ENCODE measurements at regions not wholly inside any gene's neighbourhood (a gene's known extent, or its start where the extent isn't known, plus 50 kb on each side); places are given as distances from the start of the nearest gene placed in this dataset.

GRCh38 chr4:188495169-188495568, 355.9 kb downstream of the TRIML1 start:
- H3K9me3 ChIP-seq: peaks cover under 1% of the 10 kb centered on the region
- no peaks in the 10 kb centered on the region for H3K36me3 ChIP-seq
- DNase-seq (ENCODE audit: low spot score) (no peak), ATAC-seq (ENCODE audit: insufficient number of reproducible peaks, low FRiP score, low read depth) (no peak)
- no peak overlapping the region for H3K4me3 ChIP-seq
- no peaks in the 10 kb centered on the region for H3K4me1 ChIP-seq (ENCODE audit: control insufficient read depth in 1 of 2, low read depth in 2 of 2)
- H3K27ac ChIP-seq: no peak overlapping the region
- no peaks in the 10 kb centered on the region for H3K27me3 ChIP-seq (replicated peaks; ENCODE audit: insufficient read depth)
- TF ChIP-seq CTCF (IDR thresholded peaks at IDR 0.05): no peak

GRCh38 chr4:188511431-188511830, 372.2 kb downstream of the TRIML1 start:
- ATAC-seq (ENCODE audit: insufficient number of reproducible peaks, low FRiP score, low read depth) (no peak), DNase-seq (ENCODE audit: low spot score) (no peak)
- TF ChIP-seq CTCF (IDR thresholded peaks at IDR 0.05): no peak
- H3K27ac ChIP-seq: no peak overlapping the region
- no peaks in the 10 kb centered on the region for H3K4me1 ChIP-seq (ENCODE audit: control insufficient read depth in 1 of 2, low read depth in 2 of 2)
- no peaks in the 10 kb centered on the region for H3K36me3 ChIP-seq
- no peak overlapping the region for H3K4me3 ChIP-seq
- H3K9me3 ChIP-seq: no peaks in the 10 kb centered on the region
- H3K27me3 ChIP-seq (replicated peaks; ENCODE audit: insufficient read depth): no peaks in the 10 kb centered on the region

GRCh38 chr4:188532751-188533150, 393.5 kb downstream of the TRIML1 start:
- H3K4me3 ChIP-seq: no peak overlapping the region
- H3K27me3 ChIP-seq (replicated peaks; ENCODE audit: insufficient read depth): no peaks in the 10 kb centered on the region
- no peak for DNase-seq (ENCODE audit: low spot score)
- no peak for TF ChIP-seq CTCF (IDR thresholded peaks at IDR 0.05)
- H3K36me3 ChIP-seq: no peaks in the 10 kb centered on the region
- no peaks in the 10 kb centered on the region for H3K9me3 ChIP-seq
- H3K4me1 ChIP-seq (ENCODE audit: control insufficient read depth in 1 of 2, low read depth in 2 of 2): no peaks in the 10 kb centered on the region
- H3K27ac ChIP-seq: no peak overlapping the region
- no peak for ATAC-seq (ENCODE audit: insufficient number of reproducible peaks, low FRiP score, low read depth)

DNA sequence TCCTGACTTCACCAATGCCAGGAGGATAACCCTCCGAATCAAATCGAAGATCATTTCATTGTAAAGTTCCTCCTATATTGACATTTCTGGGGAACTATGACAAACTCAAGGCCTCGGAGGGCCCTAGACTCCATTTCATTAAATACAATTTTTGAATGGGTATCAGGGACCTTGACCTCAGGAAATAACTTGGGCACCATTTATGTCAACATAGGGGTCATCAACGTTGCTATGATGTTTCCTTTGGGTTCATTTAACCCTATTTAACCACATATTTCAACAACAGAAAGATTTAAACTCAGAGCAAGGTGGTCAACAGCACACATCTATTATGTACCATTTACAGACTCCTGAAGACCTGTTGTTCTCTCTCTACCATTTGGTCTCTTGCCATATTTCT, 395.1 kb downstream of the TRIML1 start:
- Histone ChIP-seq H3K27ac (no peak overlapping the region), H3K9me3 (no peaks in the 10 kb centered on the region), H3K36me3 (no peaks in the 10 kb centered on the region), H3K27me3 (replicated peaks; ENCODE audit: insufficient read depth) (no peaks in the 10 kb centered on the region), H3K4me3 (no peak overlapping the region), H3K4me1 (ENCODE audit: control insufficient read depth in 1 of 2, low read depth in 2 of 2) (no peaks in the 10 kb centered on the region)
- no peak for ATAC-seq (ENCODE audit: insufficient number of reproducible peaks, low FRiP score, low read depth)
- no peak for TF ChIP-seq CTCF (IDR thresholded peaks at IDR 0.05)
- DNase-seq (ENCODE audit: low spot score): no peak

DNA sequence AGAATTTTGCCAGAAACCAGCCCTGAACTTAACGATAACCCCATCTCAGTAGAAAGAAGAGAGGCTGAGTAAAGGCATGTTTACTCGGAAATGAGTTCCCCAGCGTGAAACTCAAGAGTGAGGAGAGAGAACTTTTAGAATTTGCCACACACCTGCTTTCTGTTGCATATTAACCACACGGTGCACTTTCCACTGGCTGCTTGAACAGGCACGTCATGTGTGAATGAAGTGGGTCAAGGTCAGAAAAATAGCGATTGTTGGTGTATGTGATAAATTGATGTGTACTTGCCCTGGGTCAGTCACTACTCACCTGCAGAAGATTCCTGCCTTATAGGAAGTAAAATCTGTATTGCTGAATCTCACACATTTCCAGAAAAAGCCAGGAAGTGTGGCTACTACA, 395.7 kb downstream of the TRIML1 start:
- DNase-seq (ENCODE audit: low spot score): no peak
- no peak for ATAC-seq (ENCODE audit: insufficient number of reproducible peaks, low FRiP score, low read depth)
- Histone ChIP-seq H3K4me1 (ENCODE audit: control insufficient read depth in 1 of 2, low read depth in 2 of 2) (no peaks in the 10 kb centered on the region), H3K9me3 (no peaks in the 10 kb centered on the region), H3K36me3 (no peaks in the 10 kb centered on the region), H3K4me3 (no peak overlapping the region), H3K27me3 (replicated peaks; ENCODE audit: insufficient read depth) (no peaks in the 10 kb centered on the region), H3K27ac (no peak overlapping the region)
- TF ChIP-seq CTCF (IDR thresholded peaks at IDR 0.05): no peak
